HUES6 (cell line): ENCODE measurements at regions not wholly inside any gene's neighbourhood (a gene's known extent, or its start where the extent isn't known, plus 50 kb on each side); places are given as distances from the start of the nearest gene placed in this dataset.
A peak's percentile ranks its signal among the peaks of the same experiment; 100 is the strongest.

Experiments used
- H3K27ac ChIP-seq: 2 replicates; pipeline ENCODE4 v1.7.0; 2013; ENCODE audit warnings: low read depth, mild to moderate bottlenecking, low read length, inconsistent platforms
- H3K27me3 ChIP-seq: 2 replicates; pipeline ENCODE4 v1.6.1; 2013; ENCODE audit warnings: low read length; ENCODE audit not compliant: control insufficient read depth, insufficient read depth
- H3K36me3 ChIP-seq: 2 replicates; pipeline ENCODE4 v1.6.1; 2013; ENCODE audit warnings: low read length; ENCODE audit not compliant: control insufficient read depth, insufficient read depth
- H3K4me1 ChIP-seq: 2 replicates; pipeline ENCODE4 v1.6.1; 2013; ENCODE audit warnings: low read length; ENCODE audit not compliant: control insufficient read depth, insufficient read depth
- H3K4me3 ChIP-seq: 2 replicates; pipeline ENCODE4 v1.5.1; 2013; ENCODE audit warnings: low read depth, low read length
- H3K9ac ChIP-seq: one replicate; pipeline ENCODE4 v1.6.1; 2013; ENCODE audit warnings: mild to moderate bottlenecking, low read length
- H3K9me3 ChIP-seq: 2 replicates; pipeline ENCODE4 v1.6.1; 2013; ENCODE audit warnings: low read depth, low read length; ENCODE audit not compliant: control insufficient read depth, insufficient read depth

DNA sequence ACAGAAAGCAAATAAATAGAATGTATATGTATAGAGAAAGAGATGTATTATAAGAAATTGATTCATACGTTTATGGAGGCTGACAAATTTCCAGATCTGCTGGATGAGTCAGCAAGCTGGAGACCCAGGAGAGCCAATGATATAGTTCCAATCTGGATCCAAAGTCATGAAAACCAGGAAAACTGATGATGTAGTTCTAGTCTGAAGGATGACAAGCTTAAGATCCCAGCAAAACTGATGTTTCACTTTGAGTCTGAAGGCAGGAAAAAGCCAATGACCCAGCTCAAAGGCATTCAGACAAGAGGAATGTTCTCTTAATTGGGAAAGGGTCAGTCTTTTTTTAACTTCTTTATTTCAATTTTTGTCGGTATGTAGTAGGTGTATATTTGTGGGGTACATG lies 102.6 kb downstream of the LHFPL1 start:
- Histone ChIP-seq H3K36me3 (no peaks in the 10 kb centered on the region), H3K27me3 (no peaks in the 10 kb centered on the region; the same call in 1 of the 2 replicates), H3K4me3 (no peak overlapping the region), H3K4me1 (peaks cover 8% of the 10 kb centered on the region; the same call in 1 of the 2 replicates), H3K9me3 (peaks cover 25% of the 10 kb centered on the region), H3K9ac (no peak overlapping the region), H3K27ac (no peak overlapping the region)

DNA sequence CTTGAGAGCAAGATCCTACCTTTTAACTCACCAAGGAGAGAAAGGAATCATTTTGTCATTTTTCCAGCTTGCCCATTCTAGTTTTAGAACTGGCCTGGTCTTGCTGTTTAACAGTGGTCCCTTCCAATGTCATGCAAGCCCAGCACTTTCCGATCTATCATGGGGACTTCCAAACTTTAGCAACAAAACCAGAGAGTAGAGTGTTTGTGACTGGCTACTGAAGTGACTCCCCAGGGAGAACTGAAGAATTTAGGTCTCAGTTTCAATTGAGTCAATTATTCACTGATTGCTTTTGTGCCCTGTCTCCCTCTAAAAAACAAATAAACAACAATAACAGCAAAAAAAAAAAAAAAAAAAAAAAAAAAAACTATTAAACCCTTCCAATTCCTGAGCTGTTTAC lies 108.3 kb downstream of the LHFPL1 start:
- Histone ChIP-seq H3K36me3 (no peaks in the 10 kb centered on the region), H3K9ac (no peak overlapping the region), H3K27me3 (no peaks in the 10 kb centered on the region; the same call in 1 of the 2 replicates), H3K4me3 (no peak overlapping the region), H3K4me1 (peaks cover 15% of the 10 kb centered on the region; the same call in 1 of the 2 replicates), H3K27ac (no peak overlapping the region), H3K9me3 (peaks cover 23% of the 10 kb centered on the region; the same call in 1 of the 2 replicates)

DNA sequence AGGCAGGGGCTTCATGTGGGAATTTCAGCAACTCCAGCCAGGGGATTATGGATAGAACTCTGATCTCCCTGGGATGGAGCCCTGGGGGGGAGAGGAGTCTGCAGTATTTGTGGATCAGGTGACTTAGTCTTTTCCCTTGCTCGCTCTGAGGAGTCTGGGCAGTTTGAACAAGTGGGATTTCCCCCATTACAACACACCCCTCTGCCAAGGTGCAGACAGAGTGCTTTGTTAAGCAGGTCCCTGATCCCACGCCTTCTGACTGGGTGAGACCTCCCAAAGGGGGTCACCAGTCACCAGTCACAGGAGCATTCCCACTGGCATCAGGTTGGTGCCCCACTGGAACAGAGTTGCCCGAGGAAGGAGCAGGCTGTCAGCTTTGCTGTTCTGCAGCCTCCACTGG lies 123.9 kb downstream of the LHFPL1 start:
- Histone ChIP-seq H3K9me3 (no peaks in the 10 kb centered on the region), H3K27me3 (peaks cover 2% of the 10 kb centered on the region; the same call in 1 of the 2 replicates), H3K27ac (no peak overlapping the region), H3K4me1 (no peaks in the 10 kb centered on the region), H3K36me3 (no peaks in the 10 kb centered on the region), H3K9ac (no peak overlapping the region), H3K4me3 (no peak overlapping the region)

DNA sequence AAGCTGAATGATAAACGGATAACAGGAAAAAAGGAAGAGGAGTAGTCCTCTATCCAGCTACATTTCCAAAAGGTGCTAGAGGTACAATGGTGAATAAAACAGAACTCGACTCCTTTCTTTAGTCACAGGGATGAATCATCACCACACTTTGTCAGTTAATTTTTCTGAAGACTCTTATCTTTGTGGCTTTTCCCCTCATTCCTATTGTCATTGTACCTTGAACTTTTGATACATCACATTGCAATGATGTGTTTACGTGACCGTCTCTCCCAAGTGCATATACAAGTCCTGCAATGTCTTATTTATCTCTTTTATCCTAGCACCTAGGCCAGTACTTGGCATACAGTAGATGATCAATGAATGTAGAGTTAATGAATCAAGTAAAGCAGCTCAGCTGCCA lies 134.7 kb downstream of the LHFPL1 start:
- H3K4me3 ChIP-seq, result no peak overlapping the region
- no peaks in the 10 kb centered on the region for H3K4me1 ChIP-seq
- no peak overlapping the region for H3K27ac ChIP-seq
- no peaks in the 10 kb centered on the region for H3K9me3 ChIP-seq
- no peak overlapping the region for H3K9ac ChIP-seq
- peaks cover 5% of the 10 kb centered on the region; the same call in 1 of the 2 replicates for H3K27me3 ChIP-seq
- no peaks in the 10 kb centered on the region for H3K36me3 ChIP-seq

DNA sequence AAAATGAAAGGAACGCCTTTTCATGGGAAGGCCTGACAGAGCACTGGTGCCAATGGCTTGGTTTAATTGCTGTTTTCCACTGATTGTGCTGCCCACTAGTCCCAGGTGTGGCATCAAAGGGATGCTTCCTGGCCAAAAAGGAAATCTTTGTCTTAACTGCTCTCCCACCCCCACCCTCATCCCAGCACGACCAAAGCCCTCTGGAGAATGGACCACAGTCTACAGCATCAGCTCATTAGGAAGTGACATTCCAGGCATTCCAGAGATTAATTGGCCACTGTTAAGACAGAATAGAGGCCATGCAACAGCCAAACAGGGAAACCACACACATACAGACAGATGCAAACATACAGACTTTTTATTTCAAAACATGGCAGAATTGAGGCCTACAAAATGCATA lies 143.2 kb downstream of the LHFPL1 start:
- Histone ChIP-seq H3K36me3 (no peaks in the 10 kb centered on the region), H3K27ac (peak overlapping the region; percentile 88), H3K27me3 (no peaks in the 10 kb centered on the region; the same call in 1 of the 2 replicates), H3K4me1 (peaks cover 22% of the 10 kb centered on the region), H3K9ac (peak overlapping the region; percentile 77), H3K4me3 (peak overlapping the region; percentile 32), H3K9me3 (peaks cover 3% of the 10 kb centered on the region; the same call in 1 of the 2 replicates)

DNA sequence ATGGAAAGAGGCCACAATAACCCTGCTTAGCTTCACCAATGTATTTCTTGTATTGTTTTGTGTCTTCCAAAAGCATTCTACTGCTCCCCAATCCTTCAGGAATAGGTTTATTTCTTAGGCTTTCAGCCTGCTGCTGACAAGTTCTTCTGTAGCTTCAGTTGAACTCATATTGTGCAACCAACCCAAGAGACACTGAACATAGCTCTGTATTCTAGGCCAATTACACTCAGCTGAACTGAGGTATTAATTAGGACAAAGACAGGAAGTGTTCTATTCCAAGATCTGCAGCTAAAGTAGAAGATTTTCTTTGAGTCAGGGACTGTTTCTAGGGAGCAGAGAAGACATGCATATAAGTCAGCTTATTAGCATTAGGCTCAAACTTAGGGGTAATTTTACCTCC lies 151.8 kb downstream of the LHFPL1 start:
- H3K36me3 ChIP-seq, result peaks cover 4% of the 10 kb centered on the region; the same call in 1 of the 2 replicates
- H3K4me3 ChIP-seq, result no peak overlapping the region
- H3K9me3 ChIP-seq, result peaks cover 33% of the 10 kb centered on the region
- no peak overlapping the region for H3K27ac ChIP-seq
- H3K4me1 ChIP-seq, result no peaks in the 10 kb centered on the region
- no peaks in the 10 kb centered on the region; the same call in 1 of the 2 replicates for H3K27me3 ChIP-seq
- no peak overlapping the region for H3K9ac ChIP-seq

DNA sequence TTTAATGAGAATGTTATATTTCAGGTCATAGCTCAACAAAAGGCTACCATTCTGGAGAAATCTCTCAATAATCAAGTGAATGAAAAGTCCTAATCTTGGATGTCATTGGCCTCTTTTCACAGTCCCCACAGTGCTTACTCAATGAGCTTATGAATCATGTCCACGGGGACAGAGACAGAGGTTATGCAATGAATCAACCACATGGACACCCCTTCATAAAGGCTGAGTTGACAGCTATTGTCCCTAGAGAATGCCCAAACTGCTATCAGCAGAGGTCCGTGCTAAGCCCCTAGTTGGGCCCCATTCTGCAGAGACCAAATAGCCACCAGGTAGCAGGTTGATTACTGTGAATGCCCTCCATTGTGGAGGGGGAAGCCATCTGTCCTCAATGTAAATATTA lies 158.1 kb downstream of the LHFPL1 start:
- H3K4me3 ChIP-seq, result no peak overlapping the region
- no peaks in the 10 kb centered on the region for H3K4me1 ChIP-seq
- no peaks in the 10 kb centered on the region; the same call in 1 of the 2 replicates for H3K27me3 ChIP-seq
- H3K9me3 ChIP-seq, result peaks cover 27% of the 10 kb centered on the region; the same call in 1 of the 2 replicates
- no peak overlapping the region for H3K9ac ChIP-seq
- H3K27ac ChIP-seq, result no peak overlapping the region
- H3K36me3 ChIP-seq, result peaks cover 4% of the 10 kb centered on the region; the same call in 1 of the 2 replicates

DNA sequence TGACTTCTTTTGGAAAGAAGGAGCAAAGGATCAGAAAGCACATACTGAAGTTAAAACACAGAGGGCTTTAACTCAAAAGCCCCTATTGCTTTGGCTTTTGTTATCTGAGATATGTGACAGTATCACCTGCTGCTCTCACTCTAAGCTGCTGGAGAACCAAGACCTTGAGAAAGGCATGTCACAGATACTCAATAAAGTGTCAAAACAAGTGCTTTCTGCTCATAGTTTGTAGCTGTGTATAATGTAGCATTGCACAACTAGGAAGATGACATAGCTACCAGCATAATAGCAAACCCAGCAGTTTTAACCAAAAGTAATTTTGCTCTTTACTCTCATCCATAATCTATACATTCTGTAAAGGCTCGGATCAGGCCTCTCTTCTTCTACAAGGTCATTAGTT lies 159.6 kb downstream of the LHFPL1 start:
- Histone ChIP-seq H3K9ac (no peak overlapping the region), H3K36me3 (no peaks in the 10 kb centered on the region), H3K27me3 (no peaks in the 10 kb centered on the region), H3K4me1 (no peaks in the 10 kb centered on the region), H3K27ac (no peak overlapping the region), H3K9me3 (peaks cover 18% of the 10 kb centered on the region; the same call in 1 of the 2 replicates), H3K4me3 (no peak overlapping the region)

DNA sequence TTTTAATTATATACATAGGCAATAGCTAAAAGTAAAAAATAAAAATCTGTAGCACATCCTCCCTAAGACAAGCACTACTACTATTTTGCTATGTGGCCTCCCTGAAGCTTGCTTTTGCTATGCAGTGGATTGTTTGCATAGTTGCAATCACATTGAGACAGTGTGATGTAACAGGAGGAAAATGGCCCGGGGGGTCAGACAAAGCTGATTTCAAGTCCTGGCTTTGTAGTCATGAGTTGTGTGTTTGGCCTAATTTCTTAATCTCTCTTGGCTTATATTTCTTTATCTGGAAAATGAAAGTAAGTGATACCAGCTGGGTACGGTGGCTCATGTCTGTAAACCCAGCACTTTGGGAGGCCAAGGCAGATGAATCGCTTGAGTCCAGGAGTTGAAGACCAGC lies 166.6 kb downstream of the LHFPL1 start:
- Histone ChIP-seq H3K9ac (no peak overlapping the region), H3K27me3 (0 out of 2 replicates have a peak, but pooled peaks cover 2% of the 10 kb centered on the region)

DNA sequence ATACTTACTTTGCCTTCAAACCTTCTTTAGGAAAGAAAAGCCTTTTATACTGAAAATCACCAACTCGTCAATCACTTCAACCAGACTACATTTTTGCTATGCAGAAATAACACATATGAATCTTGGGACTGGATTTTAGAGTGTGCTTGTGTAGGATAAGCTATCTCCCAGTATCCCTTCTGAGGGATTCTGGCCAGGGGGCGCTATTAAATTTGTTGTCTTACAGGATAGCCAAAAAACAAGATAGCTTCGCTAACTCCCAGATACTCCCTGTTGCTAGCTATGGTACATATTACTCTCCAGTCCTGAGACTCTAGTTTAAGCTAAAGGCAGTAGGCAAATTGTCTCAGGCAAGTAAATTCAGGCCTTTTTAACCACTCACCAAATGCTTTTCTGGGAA lies 167.2 kb downstream of the LHFPL1 start:
- no peaks in the 10 kb centered on the region; the same call in 1 of the 2 replicates for H3K36me3 ChIP-seq
- no peaks in the 10 kb centered on the region for H3K4me1 ChIP-seq
- H3K27ac ChIP-seq, result no peak overlapping the region
- peaks cover 24% of the 10 kb centered on the region; the same call in 1 of the 2 replicates for H3K9me3 ChIP-seq
- no peak overlapping the region for H3K4me3 ChIP-seq
- H3K9ac ChIP-seq, result no peak overlapping the region
- H3K27me3 ChIP-seq, result 0 out of 2 replicates have a peak, but pooled peaks cover 2% of the 10 kb centered on the region

More for the DNA sequence above, 166.6 kb downstream of the LHFPL1 start:
- Histone ChIP-seq H3K36me3 (no peaks in the 10 kb centered on the region; the same call in 1 of the 2 replicates), H3K27ac (no peak overlapping the region), H3K9me3 (peaks cover 24% of the 10 kb centered on the region; the same call in 1 of the 2 replicates), H3K4me3 (no peak overlapping the region), H3K4me1 (no peaks in the 10 kb centered on the region)

DNA sequence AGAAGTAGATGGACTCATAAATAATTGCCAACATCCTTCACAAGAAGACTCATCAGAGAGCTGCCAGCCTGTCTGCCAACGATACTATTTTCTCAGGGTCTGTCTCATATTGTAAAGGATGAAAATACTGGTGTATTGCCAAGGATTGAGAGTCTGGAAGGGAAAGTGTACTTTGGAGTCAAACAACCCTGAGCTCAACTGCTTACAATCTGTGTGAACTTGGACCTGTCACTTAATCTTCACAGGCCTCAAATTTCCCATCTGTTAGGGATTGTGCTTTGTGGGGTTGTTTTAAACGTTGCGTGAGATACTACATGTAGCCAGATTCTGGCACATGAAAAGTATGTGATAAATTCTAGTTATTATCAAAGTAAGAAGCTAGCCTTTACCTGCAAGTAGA lies 169.1 kb downstream of the LHFPL1 start:
- Histone ChIP-seq H3K4me1 (no peaks in the 10 kb centered on the region), H3K27ac (no peak overlapping the region), H3K9me3 (peaks cover 21% of the 10 kb centered on the region; the same call in 1 of the 2 replicates)

More for the DNA sequence above, 169.1 kb downstream of the LHFPL1 start:
- H3K4me3 ChIP-seq, result no peak overlapping the region
- no peak overlapping the region for H3K9ac ChIP-seq
- H3K27me3 ChIP-seq, result 0 out of 2 replicates have a peak, but pooled peaks cover 2% of the 10 kb centered on the region
- H3K36me3 ChIP-seq, result no peaks in the 10 kb centered on the region; the same call in 1 of the 2 replicates
